Fibroblast of skin of right biceps (primary cell): ENCODE measurements at regions not wholly inside any gene's neighbourhood (a gene's known extent, or its start where the extent isn't known, plus 50 kb on each side); places are given as distances from the start of the nearest gene placed in this dataset.
A peak's percentile ranks its signal among the peaks of the same experiment; 100 is the strongest.

Experiments
- DNase-seq: peaks from one replicate; pipeline ENCODE4 v3.0.0-alpha.2; 2013

- no peak for DNase-seq
Measured at GRCh38 chr1:87937831-87938395, 609.2 kb downstream of the LMO4 start.

- DNase-seq, result no peak
Measured at GRCh38 chr1:87938631-87939030, 610.0 kb downstream of the LMO4 start.

DNA sequence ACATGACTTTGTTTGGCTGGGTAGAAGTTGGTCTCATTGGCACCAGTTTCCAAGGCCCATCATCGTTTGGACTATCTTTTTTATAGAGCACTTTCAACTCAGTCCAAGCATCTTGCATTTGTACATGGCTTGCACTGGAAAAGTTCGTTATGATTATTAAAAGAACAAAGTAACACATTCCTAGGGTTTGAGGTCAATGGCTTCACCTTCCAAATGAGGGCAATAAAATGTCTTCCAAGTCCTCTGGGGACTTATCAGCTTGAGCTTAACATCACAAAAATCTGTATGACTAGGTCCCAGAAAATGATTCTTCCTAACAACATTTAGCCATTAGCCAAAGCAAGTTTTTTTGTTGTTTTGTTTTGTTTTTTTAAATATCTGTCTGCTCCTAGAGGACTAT lies 610.8 kb downstream of the LMO4 start:
- peak; percentile 44 for DNase-seq

- no peak for DNase-seq
Measured at GRCh38 chr1:87940421-87940820, 611.7 kb downstream of the LMO4 start.

- DNase-seq, result no peak
Measured at GRCh38 chr1:87941337-87941946, 612.8 kb downstream of the LMO4 start.

DNA sequence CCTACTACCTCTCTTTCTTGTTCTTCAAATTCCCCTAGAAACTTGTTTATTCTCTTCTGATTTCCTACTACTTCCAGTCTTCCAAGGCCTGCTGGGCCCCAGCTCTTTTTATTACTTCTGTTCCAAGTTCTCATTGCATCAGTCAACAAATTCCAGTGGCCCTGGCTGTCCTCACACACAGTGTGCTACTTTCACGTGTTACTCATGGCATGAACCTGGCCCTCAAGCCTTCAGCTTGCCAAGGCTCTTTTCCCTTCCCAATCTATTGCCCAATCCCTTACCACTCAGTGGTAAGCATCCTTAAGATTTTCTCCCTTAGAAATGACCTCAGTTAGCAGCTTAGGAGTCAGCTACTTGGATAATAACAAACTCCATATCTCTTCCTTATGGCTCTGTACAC lies 613.5 kb downstream of the LMO4 start:
- DNase-seq, result peak; percentile 66

DNA sequence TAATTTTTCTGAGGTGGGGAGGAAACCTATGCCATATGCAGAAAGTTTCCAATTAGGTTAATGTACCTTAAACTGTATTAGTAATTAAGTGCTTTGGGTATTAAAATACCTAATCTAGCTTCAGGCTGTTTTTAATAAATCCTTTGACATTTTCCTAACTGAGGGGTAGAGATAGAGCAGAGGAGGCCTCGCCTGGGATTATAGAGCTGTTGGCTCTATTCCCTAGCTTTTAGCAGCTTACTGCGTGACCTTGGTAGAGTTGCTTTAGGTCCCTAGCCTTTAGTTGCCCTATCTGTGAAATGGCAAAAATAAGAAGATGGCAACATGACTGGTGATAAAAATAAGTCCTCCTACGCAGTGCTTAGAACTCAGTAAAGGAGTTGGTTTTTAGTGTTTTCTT lies 621.0 kb downstream of the LMO4 start:
- DNase-seq, result no peak

- no peak for DNase-seq
Measured at GRCh38 chr1:87950369-87950768, 621.7 kb downstream of the LMO4 start.

DNA sequence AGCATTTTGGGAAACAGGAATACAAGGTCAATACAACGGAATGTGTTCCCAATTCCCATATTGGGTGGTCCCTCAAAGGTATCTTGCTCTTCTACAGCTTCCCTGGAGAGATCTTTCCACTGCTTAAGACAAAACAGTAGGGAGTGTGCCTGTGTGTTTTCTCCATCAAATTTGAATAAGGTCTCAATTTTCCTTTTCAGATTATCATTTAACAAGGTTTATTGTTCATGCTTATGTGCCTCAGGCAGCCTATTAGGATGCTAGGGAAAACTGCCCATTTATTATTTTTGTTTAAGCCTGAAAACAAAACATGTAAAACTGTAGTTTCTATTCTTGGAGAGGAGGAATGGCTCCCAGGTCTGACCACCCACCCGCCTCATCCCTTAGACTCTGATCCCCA lies 622.7 kb downstream of the LMO4 start:
- no peak for DNase-seq

GRCh38 chr1:87951852-87952251 lies 623.2 kb downstream of the LMO4 start:
- DNase-seq, result peak; percentile 68

GRCh38 chr1:87953121-87953520 lies 624.4 kb downstream of the LMO4 start:
- peak; percentile 77 for DNase-seq

DNA sequence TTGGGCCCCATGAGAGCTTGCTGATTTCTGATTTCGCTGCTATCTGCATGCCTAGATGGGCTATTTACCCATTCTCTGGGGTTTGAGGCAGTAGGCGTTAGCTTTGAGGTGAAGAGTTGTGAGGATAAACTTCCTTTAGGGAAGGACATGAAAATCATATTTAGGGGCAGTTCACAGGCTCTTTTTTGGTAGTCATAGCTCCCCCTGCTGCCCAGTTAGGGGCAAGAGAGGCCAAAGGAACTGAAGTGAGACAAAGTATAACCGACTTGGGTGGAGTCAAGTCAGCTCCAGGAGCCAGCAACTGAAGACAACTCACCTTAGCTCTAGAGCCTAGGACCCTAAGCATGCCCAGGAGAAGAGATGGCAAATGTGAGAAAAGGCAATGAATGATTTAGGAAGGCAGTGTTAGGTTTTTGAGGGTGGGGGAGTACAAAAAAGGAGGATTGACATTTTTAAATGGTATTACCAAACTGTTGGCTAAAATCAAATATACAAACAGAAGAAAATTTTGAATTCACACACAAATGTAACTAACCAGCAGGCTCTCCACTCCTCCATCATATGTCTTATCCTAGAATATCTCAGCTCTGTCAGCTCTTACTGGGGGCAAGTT lies 625.2 kb downstream of the LMO4 start:
- DNase-seq, result peak; percentile 84

DNA sequence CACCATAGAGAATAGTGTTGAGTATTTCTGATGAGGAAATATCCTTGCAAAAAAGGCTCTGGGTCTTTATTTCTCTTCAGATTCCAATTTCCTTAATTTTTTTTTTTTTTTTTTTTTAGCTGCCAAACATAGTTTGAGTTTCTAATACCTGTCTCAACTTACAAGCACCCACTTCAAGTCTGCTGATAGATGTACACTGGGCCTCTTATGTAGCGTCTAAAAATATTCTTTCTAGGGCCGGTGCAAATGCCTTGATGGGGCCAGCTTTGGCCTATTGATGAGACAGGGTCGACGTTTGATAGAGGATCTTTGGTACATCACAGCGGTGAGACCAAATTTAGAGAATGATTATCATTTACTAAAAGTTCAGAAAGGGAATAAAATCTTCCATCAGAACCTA lies 626.4 kb downstream of the LMO4 start:
- DNase-seq, result no peak

- peak; percentile 100 for DNase-seq
Measured at GRCh38 chr1:87956072-87956471, 627.4 kb downstream of the LMO4 start.

- peak; percentile 79 for DNase-seq
Measured at GRCh38 chr1:87956750-87957149, 628.1 kb downstream of the LMO4 start.

GRCh38 chr1:87957331-87957730 lies 628.7 kb downstream of the LMO4 start:
- DNase-seq, result no peak

GRCh38 chr1:87958201-87958600 lies 629.5 kb downstream of the LMO4 start:
- no peak for DNase-seq

- DNase-seq, result no peak
Measured at GRCh38 chr1:87958716-87959115, 630.0 kb downstream of the LMO4 start.

DNA sequence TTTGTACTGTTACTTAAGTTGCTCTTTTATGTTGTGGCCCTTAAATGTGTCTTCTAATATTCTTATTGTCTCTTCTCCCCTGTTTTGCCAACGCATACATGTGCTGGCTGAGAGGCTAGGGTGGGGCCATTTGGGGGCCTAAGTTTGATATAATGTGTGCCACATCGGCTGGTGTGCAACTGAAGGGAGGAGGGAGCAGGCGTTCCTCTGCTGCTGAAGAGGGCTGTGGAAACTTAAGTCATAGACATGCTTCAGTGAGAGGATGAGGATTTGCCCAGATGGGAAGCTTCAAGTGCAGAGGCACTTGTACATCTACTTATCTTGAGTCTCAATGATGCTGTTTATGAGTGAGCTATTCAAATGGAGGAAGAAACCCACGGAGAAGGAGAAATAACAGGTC lies 630.6 kb downstream of the LMO4 start:
- DNase-seq, result no peak

GRCh38 chr1:87961992-87962391 lies 633.3 kb downstream of the LMO4 start:
- peak; percentile 40 for DNase-seq

GRCh38 chr1:87963556-87963955 lies 634.9 kb downstream of the LMO4 start:
- peak; percentile 94 for DNase-seq

- no peak for DNase-seq
Measured at GRCh38 chr1:87965193-87965592, 636.5 kb downstream of the LMO4 start.

DNA sequence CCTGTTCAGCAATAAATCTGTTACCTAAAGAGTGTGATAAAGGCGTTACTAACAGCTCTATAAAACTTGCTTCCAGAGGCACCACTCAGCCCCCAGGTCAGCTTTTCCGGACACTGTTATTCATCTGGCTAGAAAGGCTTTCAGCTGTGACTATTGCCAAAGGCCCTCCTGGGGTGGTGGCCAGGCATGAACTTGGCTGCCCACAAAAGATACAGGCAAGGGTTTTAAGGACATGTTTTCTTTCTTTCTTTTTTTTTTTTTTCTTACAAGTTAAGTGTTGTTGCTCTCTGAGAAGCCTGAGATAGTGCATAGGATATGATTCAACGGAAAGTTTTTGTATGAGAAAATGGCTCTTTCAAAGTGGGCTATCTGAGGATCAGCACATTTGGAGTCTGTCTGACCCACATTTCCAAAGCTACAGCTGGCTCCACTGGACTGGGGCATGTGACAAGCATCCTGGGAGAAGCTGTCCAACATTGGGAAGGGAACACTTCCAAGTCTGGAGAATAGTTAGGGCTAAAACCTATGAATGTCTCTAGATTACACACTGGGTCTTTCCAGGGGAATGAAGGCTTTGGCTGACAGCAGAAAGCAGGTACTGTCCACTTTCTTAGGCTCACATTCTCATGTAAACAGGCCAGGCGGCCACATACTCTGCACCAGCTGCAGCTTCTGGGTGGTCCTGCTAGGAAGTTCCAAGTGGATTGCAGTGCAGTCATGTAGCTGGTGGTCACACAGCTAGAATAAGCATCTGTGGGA lies 639.7 kb downstream of the LMO4 start:
- peak; percentile 78 for DNase-seq

DNA sequence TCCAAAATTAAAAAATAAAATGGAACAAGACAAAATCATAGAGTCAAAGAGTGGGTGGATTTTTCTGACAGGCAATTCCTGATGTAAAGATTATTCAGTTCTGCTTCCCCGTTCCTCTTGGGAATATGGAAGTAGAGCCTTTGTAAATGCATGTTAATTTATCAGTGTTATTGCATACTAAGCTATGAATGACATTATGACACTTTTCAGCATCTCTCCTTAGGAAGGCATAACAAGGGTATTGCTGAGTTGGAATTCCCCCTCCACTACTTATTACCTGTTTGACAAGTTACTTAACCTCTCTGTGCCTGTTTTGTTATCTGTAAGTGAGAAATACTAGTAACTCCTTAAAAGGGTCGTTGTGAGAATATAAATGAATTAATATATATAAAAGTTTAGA lies 640.4 kb downstream of the LMO4 start:
- no peak for DNase-seq
